Stimulated activated CD4-positive, alpha-beta T cell treated with anti-CD3 and anti-CD28 coated beads, TNF-alpha, amount 100 ng/mL, for 1 hour (primary cell): ENCODE measurements at regions not wholly inside any gene's neighbourhood (a gene's known extent, or its start where the extent isn't known, plus 50 kb on each side); places are given as distances from the start of the nearest gene placed in this dataset.

Experiments used
- DNase-seq, 3 donors: peaks; one replicate each; pipeline ENCODE4 v3.0.0-alpha.2; 2020; ENCODE audit warnings: low read depth in 3 of 3, low spot score in 1 of 3

GRCh38 chr13:106048386-106048785 lies 487.1 kb downstream of the EFNB2 start:
- no peak for DNase-seq

DNA sequence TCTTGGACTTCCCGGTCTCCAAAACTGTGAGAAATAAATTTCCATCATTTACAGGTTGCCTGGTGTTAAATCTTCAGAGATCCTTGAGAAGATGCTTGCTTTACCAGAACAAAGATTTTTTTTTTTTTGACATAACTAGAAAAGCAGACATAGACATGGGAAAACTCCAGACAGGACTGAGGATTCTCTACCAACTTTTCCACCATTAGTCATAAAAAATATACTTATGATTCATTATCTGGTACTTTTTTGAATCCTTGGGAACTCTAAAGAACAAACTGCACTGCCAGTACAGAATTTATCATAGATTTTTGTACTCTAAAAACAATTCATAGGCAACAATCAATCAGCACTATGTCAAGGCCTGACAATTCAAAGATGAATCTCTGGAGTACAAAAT lies 487.6 kb downstream of the EFNB2 start:
- no peak for DNase-seq

DNA sequence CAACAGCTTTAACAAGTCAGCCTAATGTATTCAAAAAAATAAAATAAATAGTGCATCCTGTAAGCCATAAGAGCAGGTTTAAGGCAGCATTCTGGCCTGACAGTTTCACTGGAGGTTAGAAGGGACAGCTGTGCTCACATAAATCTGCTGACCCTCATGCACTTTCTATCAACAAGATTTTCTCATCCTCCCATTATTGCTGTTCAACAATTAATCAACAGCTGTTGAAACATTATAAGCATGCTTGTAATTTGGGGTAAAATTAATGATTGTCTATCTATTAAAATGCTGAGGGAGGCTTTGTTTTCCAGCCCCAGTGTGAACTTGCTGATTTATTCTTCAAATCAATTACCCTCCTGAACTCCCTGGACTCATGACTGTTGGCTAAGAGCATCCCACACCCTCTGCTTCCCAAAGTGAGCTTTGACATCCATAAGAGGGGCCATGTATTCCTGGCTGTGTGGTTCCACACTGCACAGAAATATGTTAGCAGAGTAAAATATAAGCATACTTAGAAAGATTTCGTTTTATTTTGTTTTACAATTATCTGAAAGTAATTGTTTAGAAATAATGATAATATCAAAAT lies 492.4 kb downstream of the EFNB2 start:
- DNase-seq, result no peak

DNA sequence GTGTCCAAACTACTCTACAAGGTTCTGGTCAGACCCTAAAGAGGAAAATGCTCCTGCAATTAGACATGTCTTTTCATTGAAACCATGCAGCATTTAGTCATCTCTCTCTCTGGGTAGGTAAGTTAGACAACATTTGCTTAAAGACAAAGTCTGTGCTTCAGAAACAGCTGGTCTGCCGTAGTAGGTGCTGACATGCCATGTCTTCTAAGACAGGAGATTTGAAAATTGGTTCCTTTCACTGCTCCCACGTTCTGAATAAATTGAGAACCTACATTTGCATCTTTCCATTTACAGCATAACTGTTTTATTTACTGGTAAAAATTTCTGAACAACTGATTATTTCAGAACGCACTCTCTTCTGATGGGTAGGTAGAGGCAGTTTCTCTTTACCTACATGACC lies 494.0 kb downstream of the EFNB2 start:
- no peak for DNase-seq

- DNase-seq, result no peak
Observed at GRCh38 chr13:106038752-106039151, 496.7 kb downstream of the EFNB2 start.

GRCh38 chr13:106036870-106037269 lies 498.6 kb downstream of the EFNB2 start:
- DNase-seq, result no peak

DNA sequence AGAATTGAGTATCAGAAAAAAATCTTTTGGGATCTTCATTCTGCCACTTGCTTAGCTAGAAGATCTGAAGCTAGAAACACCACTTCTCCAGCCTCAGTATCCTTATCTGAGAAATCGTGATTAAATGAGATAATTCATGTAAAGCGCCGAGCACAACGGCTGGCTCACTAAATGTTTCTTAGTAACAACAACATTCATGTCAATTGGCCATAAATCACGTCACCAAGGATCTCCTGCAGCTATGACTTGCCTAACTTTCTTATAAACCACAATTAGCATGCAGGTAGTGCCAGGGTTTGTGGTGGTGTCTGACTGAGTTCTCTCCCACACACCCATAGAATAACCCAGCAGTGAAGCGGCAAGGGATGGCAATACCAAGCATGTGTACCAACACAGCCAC lies 501.3 kb downstream of the EFNB2 start:
- no peak for DNase-seq

DNA sequence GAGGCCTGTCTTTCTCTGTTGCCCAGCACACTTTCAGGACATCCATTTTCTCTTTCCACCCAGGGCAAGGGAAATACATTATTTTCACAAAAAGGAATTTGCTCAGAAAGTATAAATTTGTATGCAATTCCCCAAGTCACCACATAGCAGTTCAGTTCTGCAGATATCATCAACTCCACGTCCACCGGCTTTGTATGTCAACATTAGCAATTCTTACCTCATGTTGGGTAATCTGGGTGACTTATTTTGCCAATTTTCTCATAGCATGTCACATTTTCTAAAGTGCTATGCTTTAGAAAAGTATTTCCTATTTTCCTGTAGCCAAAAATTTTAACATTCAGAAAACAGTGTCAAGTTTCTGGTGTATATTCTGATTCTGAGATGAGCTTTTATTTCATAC lies 501.8 kb downstream of the EFNB2 start:
- DNase-seq, result no peak

- no peak for DNase-seq
Observed at GRCh38 chr13:106032441-106032840, 503.0 kb downstream of the EFNB2 start.

- DNase-seq, result no peak
Observed at GRCh38 chr13:106029676-106030290, 505.7 kb downstream of the EFNB2 start.

DNA sequence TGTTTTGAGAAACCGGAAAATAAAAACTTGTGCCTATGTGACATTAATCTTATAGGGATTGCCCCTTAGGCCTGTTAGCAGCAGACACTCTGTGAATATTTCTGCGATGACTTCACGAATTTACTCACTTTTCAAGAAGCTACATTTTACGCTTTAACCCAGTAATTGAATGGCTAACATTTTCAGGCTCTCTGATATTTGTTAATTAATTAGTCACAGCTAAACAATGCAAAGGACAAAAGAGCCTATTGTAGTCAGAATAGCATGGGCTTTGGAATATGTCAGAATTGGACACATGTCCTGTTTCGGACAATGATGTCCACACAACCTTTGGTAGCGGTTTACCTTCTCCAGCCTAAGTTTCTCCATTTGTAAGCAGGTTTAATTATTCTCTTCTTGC lies 506.6 kb downstream of the EFNB2 start:
- DNase-seq, result no peak

DNA sequence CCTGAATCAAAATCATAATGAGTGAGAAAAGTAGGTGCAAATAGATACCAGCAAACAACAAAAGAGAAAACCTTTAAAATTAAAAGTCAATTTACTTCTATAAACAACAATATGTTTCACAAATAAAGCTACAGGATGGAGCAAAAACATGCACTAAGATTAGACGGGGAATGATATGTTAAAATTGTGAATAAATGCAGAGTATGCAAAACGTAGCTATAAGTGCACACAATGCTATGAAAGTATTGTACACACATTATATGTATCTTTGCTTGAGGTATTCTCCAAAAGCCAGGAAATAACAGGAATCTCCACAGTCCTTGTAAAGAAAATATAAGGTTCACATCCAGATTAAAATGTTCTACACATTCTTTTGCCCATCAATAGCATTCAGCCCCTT lies 523.9 kb downstream of the EFNB2 start:
- DNase-seq, result no peak

DNA sequence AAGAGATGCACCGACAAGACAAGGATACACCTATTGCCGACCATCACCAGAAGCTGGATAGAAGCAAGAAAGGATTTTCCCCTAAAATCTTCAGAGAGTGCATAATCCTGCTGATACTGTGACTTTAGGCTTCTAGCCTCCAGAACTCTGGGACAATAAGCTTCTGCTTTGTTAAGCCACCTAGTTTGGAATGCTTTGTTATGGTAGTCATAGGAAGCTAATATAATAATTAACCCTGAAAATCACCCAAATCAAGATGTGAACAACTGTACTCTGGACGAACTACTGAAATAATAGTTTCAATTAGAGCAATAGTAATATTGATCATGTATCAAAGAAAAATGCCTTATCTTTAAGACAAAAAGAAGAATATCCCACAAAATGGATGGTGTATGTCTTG lies 524.6 kb downstream of the EFNB2 start:
- DNase-seq, result no peak

- no peak for DNase-seq
Observed at GRCh38 chr13:106008540-106008939, 526.9 kb downstream of the EFNB2 start.

- no peak for DNase-seq
Observed at GRCh38 chr13:106007156-106007555, 528.3 kb downstream of the EFNB2 start.

DNA sequence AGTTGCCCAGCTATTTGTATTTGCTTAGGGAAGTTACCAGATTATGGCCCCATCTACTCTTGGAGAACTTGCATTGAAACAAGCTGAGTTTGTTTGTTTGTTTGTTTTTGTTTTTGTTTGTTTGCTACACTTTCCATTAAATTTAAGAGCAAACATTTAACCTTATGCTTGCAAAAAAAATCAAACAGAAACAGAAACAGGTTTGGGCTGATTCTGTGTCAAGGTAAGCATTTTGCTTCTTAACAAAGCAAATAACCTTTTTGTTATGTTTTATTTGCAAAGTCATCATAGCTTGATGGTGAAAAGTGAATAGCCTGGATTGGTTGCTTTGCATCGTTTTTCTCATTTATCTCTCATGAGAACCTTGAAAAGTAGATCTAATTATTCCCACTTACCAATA lies 531.8 kb downstream of the EFNB2 start:
- no peak for DNase-seq

DNA sequence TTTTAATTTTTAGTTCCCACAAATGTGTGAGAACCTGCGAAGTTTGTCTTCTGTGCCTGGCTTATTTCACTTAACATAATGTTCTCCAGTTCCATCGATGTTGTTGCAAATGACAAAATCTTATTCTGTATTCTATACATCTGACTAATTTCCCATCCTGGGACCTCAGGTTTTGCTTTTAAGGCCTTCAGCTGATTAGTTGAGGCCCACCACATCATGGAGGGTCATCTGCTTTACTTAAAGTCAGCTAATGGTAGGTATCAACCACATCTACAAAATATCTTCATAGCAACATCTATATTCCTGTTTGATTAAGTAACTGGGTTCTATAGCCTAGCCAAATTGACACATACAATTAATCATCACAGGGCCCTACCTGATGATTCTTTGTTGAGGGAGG lies 534.0 kb downstream of the EFNB2 start:
- no peak for DNase-seq

DNA sequence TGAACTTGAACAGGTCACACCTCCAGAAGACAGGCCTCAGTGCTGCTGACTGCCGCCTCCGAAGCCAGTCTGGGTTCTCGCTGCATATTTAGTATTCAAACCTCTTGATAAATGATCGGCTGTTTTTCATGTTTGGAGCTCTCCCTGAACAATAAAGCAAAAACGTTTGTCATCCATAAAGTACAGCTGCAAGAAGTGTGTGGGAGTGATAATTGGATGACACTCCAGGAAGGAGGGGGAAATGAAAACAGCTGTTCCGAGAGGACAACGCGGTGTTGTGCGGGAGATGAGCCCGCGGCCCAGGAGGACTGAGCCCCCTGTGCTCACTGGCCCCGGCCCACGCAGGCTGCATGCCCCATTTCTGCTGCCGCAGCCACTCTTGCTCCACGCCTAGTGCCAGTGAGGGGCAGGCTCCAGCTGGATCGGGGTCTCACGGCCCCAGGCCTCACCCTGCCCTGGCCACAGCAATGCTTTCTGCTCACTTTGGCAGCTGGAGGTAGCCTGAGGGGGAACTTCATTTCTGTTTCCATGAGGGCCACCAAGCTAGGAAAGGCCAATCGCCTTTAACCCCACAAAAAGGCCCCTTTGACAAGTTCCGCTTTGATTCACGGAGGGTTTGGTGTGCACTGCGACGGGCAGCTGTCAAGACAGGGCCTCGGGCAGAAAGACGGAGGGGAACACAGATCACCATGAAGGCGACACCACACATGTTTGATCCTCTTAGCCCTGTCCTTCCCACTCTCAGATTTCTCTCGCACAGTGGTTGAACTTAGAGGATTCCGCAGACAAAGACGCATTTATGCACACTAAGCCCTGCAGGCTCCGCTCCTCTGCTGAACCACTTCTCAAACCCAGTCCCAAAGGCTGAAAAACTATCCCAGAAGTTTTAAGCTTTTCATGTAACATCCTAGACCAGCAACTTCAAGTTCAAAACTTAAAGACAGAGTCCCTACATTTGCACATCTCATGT lies 537.6 kb downstream of the EFNB2 start:
- DNase-seq, result no peak

GRCh38 chr13:105996391-105997025 lies 539.0 kb downstream of the EFNB2 start:
- DNase-seq, result no peak

GRCh38 chr13:105994340-105994739 lies 541.1 kb downstream of the EFNB2 start:
- no peak for DNase-seq

DNA sequence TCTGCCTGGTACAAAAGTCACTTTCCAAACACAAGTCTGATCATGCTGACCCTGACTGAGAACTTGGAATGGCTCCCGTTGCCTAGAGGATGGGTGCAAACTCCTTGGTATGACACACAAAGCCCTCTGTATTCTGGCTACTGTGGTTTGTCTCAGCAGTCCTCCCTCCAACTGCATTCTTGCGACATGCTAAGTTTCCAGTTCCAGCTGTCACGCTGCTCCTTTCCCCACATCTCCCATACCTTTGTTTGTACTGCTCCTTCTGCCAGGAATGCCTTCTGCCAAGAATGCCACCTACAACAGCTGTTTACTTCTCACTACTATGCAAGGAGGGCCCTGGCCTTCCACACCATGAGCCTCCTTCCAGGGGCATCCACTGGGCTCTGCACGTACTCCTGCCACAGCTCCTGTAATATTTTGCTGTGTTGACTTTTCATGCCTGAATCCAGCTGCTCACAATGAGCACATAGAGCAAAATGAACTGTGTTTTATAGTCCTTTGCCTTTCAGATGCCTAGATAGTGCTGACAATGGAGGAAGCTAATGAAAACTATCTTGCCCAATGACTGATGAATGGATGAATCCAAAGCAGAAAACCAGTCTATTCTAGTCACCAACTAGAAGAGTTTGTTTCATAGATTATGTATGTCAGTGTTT lies 543.7 kb downstream of the EFNB2 start:
- DNase-seq, result no peak
